ENCODE measurements at regions not wholly inside any gene's neighbourhood (a gene's known extent, or its start where the extent isn't known, plus 50 kb on each side); places are given as distances from the start of the nearest gene placed in this dataset.

- TF ChIP-seq CREB1 (IDR thresholded peaks at IDR 0.05; ENCODE audit: low read depth) (no peak), FOXM1 (IDR thresholded peaks at IDR 0.05; ENCODE audit: borderline replicate concordance, low read depth) (no peak), TCF12 (IDR thresholded peaks at IDR 0.05; ENCODE audit: low read depth) (no peak), EGR1 (IDR thresholded peaks at IDR 0.05) (no peak), RAD21 (IDR thresholded peaks at IDR 0.05; ENCODE audit: low read depth) (no peak), CEBPB (IDR thresholded peaks at IDR 0.05) (peak; percentile 80), USF1 (IDR thresholded peaks at IDR 0.05) (no peak), REST (IDR thresholded peaks at IDR 0.05; ENCODE audit: low read depth) (no peak), YY1 (IDR thresholded peaks at IDR 0.05; ENCODE audit: low read depth) (no peak), MAX (IDR thresholded peaks at IDR 0.05) (no peak), NFIC (IDR thresholded peaks at IDR 0.05) (no peak), EP300 (IDR thresholded peaks at IDR 0.05; ENCODE audit: borderline replicate concordance) (no peak)
Measured at GRCh38 chr12:105613887-105614286, 283.4 kb downstream of the C12orf75 start.
